GM12864 (cell line): ENCODE measurements at regions not wholly inside any gene's neighbourhood (a gene's known extent, or its start where the extent isn't known, plus 50 kb on each side); places are given as distances from the start of the nearest gene placed in this dataset.

Experiments
- DNase-seq: peaks from one replicate; pipeline ENCODE4 v3.0.0-alpha.2; 2011; ENCODE audit warnings: low read depth
- H3K4me3 ChIP-seq: 2 replicates; pipeline ENCODE4 v1.5.1; 2011; ENCODE audit warnings: mild to moderate bottlenecking, low read depth, low read length, control low read depth
- TF ChIP-seq, protein P1 (sequence below): IDR thresholded peaks from 2 replicates; pipeline ENCODE4 v1.5.1; 2011; ENCODE audit warnings: low read depth, mild to moderate bottlenecking, moderate library complexity, low read length, control low read depth, inconsistent platforms; ENCODE audit errors: missing control alignments

- no peak for DNase-seq
- TF ChIP-seq, protein P1, sequence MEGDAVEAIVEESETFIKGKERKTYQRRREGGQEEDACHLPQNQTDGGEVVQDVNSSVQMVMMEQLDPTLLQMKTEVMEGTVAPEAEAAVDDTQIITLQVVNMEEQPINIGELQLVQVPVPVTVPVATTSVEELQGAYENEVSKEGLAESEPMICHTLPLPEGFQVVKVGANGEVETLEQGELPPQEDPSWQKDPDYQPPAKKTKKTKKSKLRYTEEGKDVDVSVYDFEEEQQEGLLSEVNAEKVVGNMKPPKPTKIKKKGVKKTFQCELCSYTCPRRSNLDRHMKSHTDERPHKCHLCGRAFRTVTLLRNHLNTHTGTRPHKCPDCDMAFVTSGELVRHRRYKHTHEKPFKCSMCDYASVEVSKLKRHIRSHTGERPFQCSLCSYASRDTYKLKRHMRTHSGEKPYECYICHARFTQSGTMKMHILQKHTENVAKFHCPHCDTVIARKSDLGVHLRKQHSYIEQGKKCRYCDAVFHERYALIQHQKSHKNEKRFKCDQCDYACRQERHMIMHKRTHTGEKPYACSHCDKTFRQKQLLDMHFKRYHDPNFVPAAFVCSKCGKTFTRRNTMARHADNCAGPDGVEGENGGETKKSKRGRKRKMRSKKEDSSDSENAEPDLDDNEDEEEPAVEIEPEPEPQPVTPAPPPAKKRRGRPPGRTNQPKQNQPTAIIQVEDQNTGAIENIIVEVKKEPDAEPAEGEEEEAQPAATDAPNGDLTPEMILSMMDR: no peak
- H3K4me3 ChIP-seq: no peak overlapping the region
Measured at GRCh38 chr10:88023676-88024075, 160.3 kb downstream of the PTEN start.

GRCh38 chr10:88026031-88026430 is 162.6 kb downstream of the PTEN start:
- TF ChIP-seq, protein P1: no peak
- no peak for DNase-seq

DNA sequence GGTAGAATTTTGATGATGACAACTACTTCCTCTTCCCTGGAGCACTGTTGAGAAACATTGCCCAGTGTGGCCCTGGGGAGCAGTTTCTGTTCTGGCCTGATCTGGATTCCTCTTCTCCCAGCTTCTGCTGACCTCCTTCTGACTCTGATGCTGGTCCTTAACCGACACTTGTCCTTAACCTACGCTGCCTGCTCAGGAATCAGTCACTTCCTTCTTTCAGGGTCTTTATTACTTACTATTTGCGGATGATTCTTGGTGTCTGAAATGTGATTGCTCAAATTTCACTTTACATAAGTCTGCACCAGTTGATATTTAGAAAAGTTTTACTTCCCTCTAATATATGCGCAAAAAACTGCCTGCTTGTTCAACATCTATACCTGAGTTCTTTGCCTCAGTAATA is 164.1 kb downstream of the PTEN start:
- DNase-seq: peak; percentile 33
- TF ChIP-seq, protein P1: no peak
- H3K4me3 ChIP-seq: no peak overlapping the region

More at GRCh38 chr10:88026031-88026430, 162.6 kb downstream of the PTEN start:
- H3K4me3 ChIP-seq: no peak overlapping the region

GRCh38 chr10:88028072-88028471 is 164.6 kb downstream of the PTEN start:
- no peak overlapping the region for H3K4me3 ChIP-seq
- TF ChIP-seq, protein P1: no peak
- DNase-seq: no peak

GRCh38 chr10:88028654-88029053 is 165.2 kb downstream of the PTEN start:
- TF ChIP-seq, protein P1: no peak
- no peak for DNase-seq
- no peak overlapping the region for H3K4me3 ChIP-seq

DNA sequence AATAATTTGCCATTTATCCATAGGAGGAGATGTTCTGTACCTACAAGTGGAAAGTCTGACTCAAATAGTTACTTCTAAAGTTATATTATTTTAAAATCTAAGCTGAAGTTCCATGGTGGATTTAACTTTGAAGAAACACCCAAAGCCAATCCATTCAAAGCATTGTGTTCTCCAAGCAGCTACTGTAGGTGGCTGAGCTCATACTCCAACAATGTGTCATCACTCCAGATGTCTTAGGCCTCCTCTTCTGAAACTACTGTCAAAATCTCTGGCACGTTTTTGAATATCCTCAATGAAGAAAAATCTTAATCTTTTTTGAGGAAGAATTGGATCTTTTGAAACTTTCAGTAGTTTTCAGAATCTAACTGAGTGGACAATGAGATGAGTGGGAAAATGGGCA is 169.1 kb downstream of the PTEN start:
- H3K4me3 ChIP-seq: no peak overlapping the region
- DNase-seq: no peak
- TF ChIP-seq, protein P1: no peak

DNA sequence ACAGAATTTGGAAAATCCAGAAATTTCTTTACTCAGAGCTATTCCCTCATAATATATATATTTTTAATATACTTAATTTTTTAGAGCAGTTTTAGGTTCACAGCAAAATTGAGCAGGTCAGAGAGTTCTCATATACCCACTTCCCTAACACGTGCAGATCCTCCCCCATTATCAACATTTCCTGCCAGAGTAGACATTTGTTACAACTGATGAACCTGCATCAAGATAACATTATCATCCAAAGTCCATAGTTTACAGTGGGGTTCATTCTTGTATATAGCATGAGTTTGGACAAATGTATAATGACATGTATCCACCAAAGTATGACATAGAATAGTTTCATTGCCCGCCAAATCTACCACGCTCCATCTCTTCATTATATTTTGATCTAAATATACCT is 170.0 kb downstream of the PTEN start:
- TF ChIP-seq, protein P1: no peak
- no peak overlapping the region for H3K4me3 ChIP-seq
- DNase-seq: no peak
